Upper lobe of left lung (tissue), 4 donors: ENCODE measurements at regions not wholly inside any gene's neighbourhood (a gene's known extent, or its start where the extent isn't known, plus 50 kb on each side); places are given as distances from the start of the nearest gene placed in this dataset.

Source experiments
- POLR2A ChIP-seq, 4 donors: fragments of 450-650 bp; IDR thresholded peaks; one replicate each; pipeline ENCODE4 v1.5.1; 2016 to 2017; ENCODE audit warnings: antibody characterized with exemption in 4 of 4, mild to moderate bottlenecking in 2 of 4
- TF ChIP-seq, protein P1 (sequence below), 6 experiments: fragments of 450-650 bp in 4 of 6; fragments of 200-600 bp in 2 of 6; sonication (generic) in 2 of 6; IDR thresholded peaks; one replicate each; pipeline ENCODE4 v1.5.1; 2016 to 2019; ENCODE audit warnings: antibody characterized with exemption in 6 of 6

- TF ChIP-seq, protein P1, sequence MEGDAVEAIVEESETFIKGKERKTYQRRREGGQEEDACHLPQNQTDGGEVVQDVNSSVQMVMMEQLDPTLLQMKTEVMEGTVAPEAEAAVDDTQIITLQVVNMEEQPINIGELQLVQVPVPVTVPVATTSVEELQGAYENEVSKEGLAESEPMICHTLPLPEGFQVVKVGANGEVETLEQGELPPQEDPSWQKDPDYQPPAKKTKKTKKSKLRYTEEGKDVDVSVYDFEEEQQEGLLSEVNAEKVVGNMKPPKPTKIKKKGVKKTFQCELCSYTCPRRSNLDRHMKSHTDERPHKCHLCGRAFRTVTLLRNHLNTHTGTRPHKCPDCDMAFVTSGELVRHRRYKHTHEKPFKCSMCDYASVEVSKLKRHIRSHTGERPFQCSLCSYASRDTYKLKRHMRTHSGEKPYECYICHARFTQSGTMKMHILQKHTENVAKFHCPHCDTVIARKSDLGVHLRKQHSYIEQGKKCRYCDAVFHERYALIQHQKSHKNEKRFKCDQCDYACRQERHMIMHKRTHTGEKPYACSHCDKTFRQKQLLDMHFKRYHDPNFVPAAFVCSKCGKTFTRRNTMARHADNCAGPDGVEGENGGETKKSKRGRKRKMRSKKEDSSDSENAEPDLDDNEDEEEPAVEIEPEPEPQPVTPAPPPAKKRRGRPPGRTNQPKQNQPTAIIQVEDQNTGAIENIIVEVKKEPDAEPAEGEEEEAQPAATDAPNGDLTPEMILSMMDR (IDR thresholded peaks at IDR 0.05): no peak
- no peak for TF ChIP-seq POLR2A (IDR thresholded peaks at IDR 0.05)
These were observed 85.9 kb upstream of the FOXF1 start for GRCh38 chr16:86424398-86424797.
